Kidney epithelial cell (primary cell): ENCODE measurements at regions not wholly inside any gene's neighbourhood (a gene's known extent, or its start where the extent isn't known, plus 50 kb on each side); places are given as distances from the start of the nearest gene placed in this dataset.

Experiments
- DNase-seq: peaks from one replicate; pipeline ENCODE4 v3.0.0-alpha.2; 2010; ENCODE audit warnings: low read depth
- H3K27me3 ChIP-seq: 2 replicates; pipeline ENCODE4 v1.6.0; 2011; ENCODE audit warnings: low read length; ENCODE audit not compliant: control insufficient read depth, insufficient read depth
- H3K36me3 ChIP-seq: 2 replicates; pipeline ENCODE4 v1.5.1; 2011; ENCODE audit warnings: low read length; ENCODE audit not compliant: control insufficient read depth, insufficient read depth
- H3K4me3 ChIP-seq: 2 replicates; pipeline ENCODE4 v1.5.1; 2011; ENCODE audit warnings: low read depth, mild to moderate bottlenecking, control low read depth, low read length
- CTCF ChIP-seq: IDR thresholded peaks from 2 replicates; pipeline ENCODE4 v1.5.1; 2011; ENCODE audit warnings: mild to moderate bottlenecking, moderate library complexity, low read length, control low read depth, inconsistent platforms; ENCODE audit not compliant: insufficient read depth, poor library complexity, severe bottlenecking

- no peaks in the 10 kb centered on the region for H3K36me3 ChIP-seq
- no peak for DNase-seq
- H3K4me3 ChIP-seq, result no peak overlapping the region
- H3K27me3 ChIP-seq, result no peaks in the 10 kb centered on the region
- no peak for TF ChIP-seq CTCF
Observed at GRCh38 chr20:59468831-59469230, 135.5 kb upstream of the PHACTR3 start.

GRCh38 chr20:59469267-59470252, 134.8 kb upstream of the PHACTR3 start:
- TF ChIP-seq CTCF, result no peak
- no peak for DNase-seq
- Histone ChIP-seq H3K4me3 (no peak overlapping the region), H3K36me3 (no peaks in the 10 kb centered on the region), H3K27me3 (no peaks in the 10 kb centered on the region)

DNA sequence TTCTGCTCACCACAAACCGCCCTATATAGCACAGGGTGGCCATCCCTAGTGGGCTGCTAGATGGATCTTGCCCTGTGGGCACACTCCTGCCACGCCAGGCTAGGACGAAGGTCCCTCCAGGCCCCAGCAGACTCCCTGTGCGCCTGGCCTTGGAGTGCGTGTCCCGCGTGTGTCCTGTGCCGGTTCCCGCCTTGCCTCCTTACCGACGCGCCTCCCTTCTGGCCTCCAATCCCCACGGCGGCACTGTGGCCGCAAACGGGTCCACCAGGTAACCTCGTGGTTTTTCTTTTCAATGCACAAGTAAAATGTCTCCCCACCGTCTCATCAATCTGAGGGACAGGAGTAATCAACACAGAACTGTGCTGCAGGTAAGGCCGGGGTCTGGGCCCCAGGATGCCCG, 133.8 kb upstream of the PHACTR3 start:
- Histone ChIP-seq H3K4me3 (no peak overlapping the region), H3K36me3 (no peaks in the 10 kb centered on the region), H3K27me3 (no peaks in the 10 kb centered on the region)
- DNase-seq, result no peak
- TF ChIP-seq CTCF, result no peak

GRCh38 chr20:59471653-59472421, 132.5 kb upstream of the PHACTR3 start:
- DNase-seq, result no peak
- no peaks in the 10 kb centered on the region for H3K27me3 ChIP-seq
- H3K36me3 ChIP-seq, result no peaks in the 10 kb centered on the region
- TF ChIP-seq CTCF, result no peak
- H3K4me3 ChIP-seq, result no peak overlapping the region

GRCh38 chr20:59473742-59474141, 130.6 kb upstream of the PHACTR3 start:
- no peak overlapping the region for H3K4me3 ChIP-seq
- H3K27me3 ChIP-seq, result no peaks in the 10 kb centered on the region
- no peak for DNase-seq
- TF ChIP-seq CTCF, result no peak
- no peaks in the 10 kb centered on the region for H3K36me3 ChIP-seq
